IMR-90 (cell line): ENCODE measurements at regions not wholly inside any gene's neighbourhood (a gene's known extent, or its start where the extent isn't known, plus 50 kb on each side); places are given as distances from the start of the nearest gene placed in this dataset.

Experiments used
- ATAC-seq: fragments of 200-7000 bp; cut with Tn5 transposase; 2 replicates; pipeline ENCODE4 v1.9.1; 2020; ENCODE audit warnings: low read depth, mild to moderate bottlenecking, moderate library complexity
- BruUV-seq: library from RNA; stranded (reverse); fragments of 400-500 nt; replicated peaks from 2 replicates; lab custom pipeline; 2021; lab: Mats Ljungman, UMichigan
- CTCF ChIA-PET: fragments of 300-600 bp; formaldehyde crosslinking; extraction: SDS; loops from one replicate; lab custom pipeline; 2021; ENCODE audit warnings: antibody characterized with exemption; lab: Yijun Ruan, JAX
- POLR2A ChIA-PET: fragments of 300-600 bp; sonication (Branson Sonifier 250); formaldehyde crosslinking; loops from one replicate; lab custom pipeline; 2022; ENCODE audit warnings: antibody characterized with exemption; ENCODE audit not compliant: unreplicated experiment; lab: Charles Lee
- DNase-seq: peaks from one replicate; pipeline ENCODE4 v3.0.0; 2013
- H2AFZ ChIP-seq: replicated peaks from 2 replicates; pipeline ENCODE3; 2013; ENCODE audit warnings: low read length, mild to moderate bottlenecking; ENCODE audit not compliant: poor library complexity
- H2AK5ac ChIP-seq: 2 replicates; pipeline ENCODE4 v1.6.1; 2013; ENCODE audit warnings: low read depth, low read length, inconsistent platforms
- H2AK9ac ChIP-seq: replicated peaks from 2 replicates; pipeline ENCODE3; 2013; ENCODE audit warnings: mild to moderate bottlenecking, low read depth, low read length, moderate library complexity; ENCODE audit not compliant: poor library complexity
- H2BK120ac ChIP-seq: 2 replicates; pipeline ENCODE4 v1.6.1; 2013; ENCODE audit warnings: low read depth, low read length, inconsistent platforms
- H2BK15ac ChIP-seq: 3 replicates; pipeline ENCODE4 v1.6.1; 2013; ENCODE audit warnings: low read depth, low read length, inconsistent platforms
- H2BK20ac ChIP-seq: 2 replicates; pipeline ENCODE4 v1.6.1; 2013; ENCODE audit warnings: low read depth, mild to moderate bottlenecking, inconsistent platforms, low read length, moderate library complexity
- H2BK5ac ChIP-seq: 2 replicates; pipeline ENCODE4 v1.6.1; 2013; ENCODE audit warnings: mild to moderate bottlenecking, low read depth, low read length, inconsistent platforms; ENCODE audit not compliant: poor library complexity, severe bottlenecking
- H3K14ac ChIP-seq: replicated peaks from 2 replicates; pipeline ENCODE4 v1.6.1; 2013; ENCODE audit warnings: low read depth, low read length, inconsistent platforms
- H3K18ac ChIP-seq: 2 replicates; pipeline ENCODE4 v1.6.1; 2013; ENCODE audit warnings: low read depth, low read length, control low read depth
- H3K23ac ChIP-seq: 2 replicates; pipeline ENCODE4 v1.6.1; 2013; ENCODE audit warnings: low read depth, low read length, inconsistent platforms
- H3K27ac ChIP-seq: 2 replicates; pipeline ENCODE4 v1.5.1; 2013; ENCODE audit warnings: mild to moderate bottlenecking, control low read depth, low read length; ENCODE audit not compliant: insufficient read depth
- H3K27me3 ChIP-seq: 2 replicates; pipeline ENCODE4 v1.6.1; 2013; ENCODE audit warnings: low read length; ENCODE audit not compliant: control insufficient read depth, insufficient read depth
- H3K36me3 ChIP-seq: 2 replicates; pipeline ENCODE4 v1.6.1; 2013; ENCODE audit warnings: low read length, mixed read lengths; ENCODE audit not compliant: control insufficient read depth, insufficient read depth
- H3K4ac ChIP-seq: 2 replicates; pipeline ENCODE4 v1.6.1; 2013; ENCODE audit warnings: low read depth, low read length, inconsistent platforms
- H3K4me1 ChIP-seq: 2 replicates; pipeline ENCODE4 v1.6.1; 2013; ENCODE audit warnings: low read length, mixed read lengths; ENCODE audit not compliant: control insufficient read depth, insufficient read depth
- H3K4me2 ChIP-seq: 2 replicates; pipeline ENCODE4 v1.6.1; 2013; ENCODE audit warnings: low read depth, mild to moderate bottlenecking, control low read depth, low read length, moderate library complexity
- H3K4me3 ChIP-seq: 2 replicates; pipeline ENCODE4 v1.5.1; 2013; ENCODE audit warnings: low read depth, mild to moderate bottlenecking, control low read depth, low read length, moderate library complexity; ENCODE audit not compliant: insufficient read depth
- H3K56ac ChIP-seq: 2 replicates; pipeline ENCODE4 v1.6.1; 2013; ENCODE audit warnings: low read length, inconsistent platforms; ENCODE audit not compliant: insufficient read depth; ENCODE audit errors: extremely low read depth
- H3K79me1 ChIP-seq, 2 experiments: 2 replicates each; pipeline ENCODE4 v1.6.1; 2013; ENCODE audit warnings: low read length in 2 of 2, inconsistent platforms in 1 of 2, low read depth in 1 of 2
- H3K9ac ChIP-seq: 2 replicates; pipeline ENCODE4 v1.6.1; 2013; ENCODE audit warnings: low read depth, low read length, control low read depth
- H3K9me1 ChIP-seq: 2 replicates; pipeline ENCODE4 v1.6.1; 2013; ENCODE audit warnings: low read length, inconsistent platforms; ENCODE audit not compliant: insufficient read depth
- H3K9me3 ChIP-seq: 2 replicates; pipeline ENCODE4 v1.6.1; 2013; ENCODE audit warnings: low read length; ENCODE audit not compliant: control insufficient read depth, insufficient read depth
- H4K20me1 ChIP-seq: 2 replicates; pipeline ENCODE4 v1.6.1; 2013; ENCODE audit warnings: low read length, inconsistent platforms; ENCODE audit not compliant: insufficient read depth
- H4K5ac ChIP-seq: 2 replicates; pipeline ENCODE4 v1.6.1; 2013; ENCODE audit warnings: mild to moderate bottlenecking, low read depth, low read length, control low read depth
- H4K8ac ChIP-seq, 2 experiments: 2 replicates each; pipeline ENCODE4 v1.6.1; 2013; ENCODE audit warnings: low read depth in 2 of 2, low read length in 2 of 2, control low read depth in 1 of 2, inconsistent platforms in 1 of 2
- H4K91ac ChIP-seq: 2 replicates; pipeline ENCODE4 v1.6.1; 2013; ENCODE audit warnings: low read depth, low read length, inconsistent platforms; ENCODE audit not compliant: insufficient read depth
- CHD1 ChIP-seq: IDR thresholded peaks from 2 replicates; pipeline ENCODE4 v1.6.1; 2012; ENCODE audit warnings: low read depth, low read length, improper control_type of control experiment
- FOS ChIP-seq: fragments of 150-350 bp; IDR thresholded peaks from 2 replicates; pipeline ENCODE4 v1.6.1; 2016; ENCODE audit warnings: low read depth, low read length
- MAFK ChIP-seq: IDR thresholded peaks from 2 replicates; pipeline ENCODE4 v1.6.1; 2012; ENCODE audit warnings: low read depth, low read length, improper control_type of control experiment
- RCOR1 ChIP-seq: IDR thresholded peaks from 2 replicates; pipeline ENCODE4 v1.6.1; 2012; ENCODE audit warnings: mild to moderate bottlenecking, low read length, improper control_type of control experiment; ENCODE audit not compliant: insufficient replicate concordance
- WGBS, 2 experiments: methylation state at CpG; one replicate each; pipeline versions ENCODE4 v1.1.5 to v1.1.7; 2013; ENCODE audit warnings: missing lambda C conversion rate in 2 of 2; ENCODE audit not compliant: insufficient read length in 1 of 2; ENCODE audit errors: extremely low coverage in 2 of 2; 5-methylcytosine and 5-hydroxymethylcytosine counted together
- dilution Hi-C: fragments of 300-500 bp; cut with HindIII; formaldehyde crosslinking; loops from one replicate; pipeline ENCODE4 v1.14.3; 2018; ENCODE audit warnings: low sequenced_read_pairs; ENCODE audit not compliant: unreplicated experiment
- in situ Hi-C: fragments of 300-500 bp; cut with MboI; formaldehyde crosslinking; loops from 3 replicates; pipeline ENCODE4 v1.14.3; 2019; ENCODE audit warnings: low sequenced_read_pairs, inconsistent platforms, mixed read lengths
- intact Hi-C: fragments of 100-400 bp; cut with micrococcal nuclease; formaldehyde crosslinking; loops from 2 replicates; pipeline ENCODE4 v1.10.0; 2022

- in situ Hi-C loops (no loop called here), dilution Hi-C loops (no loop called here), intact Hi-C loops (no loop called here)
- H4K20me1 ChIP-seq = no peaks in the 10 kb centered on the region
- H4K8ac ChIP-seq = no peak overlapping the region
- no peak overlapping the region for H3K4me3 ChIP-seq
- no peak overlapping the region for H4K5ac ChIP-seq
- ATAC-seq = no peak
- POLR2A ChIA-PET = no interaction called here
- H3K4ac ChIP-seq = no peak overlapping the region
- no peak for DNase-seq
- no peak overlapping the region for H3K14ac ChIP-seq
- H2BK5ac ChIP-seq = no peak overlapping the region
- no peak overlapping the region for H3K27ac ChIP-seq
- no peaks in the 10 kb centered on the region for H3K27me3 ChIP-seq
- no peak overlapping the region for H3K4me2 ChIP-seq
- H3K23ac ChIP-seq = no peak overlapping the region
- H2BK120ac ChIP-seq = no peak overlapping the region
- H2AFZ ChIP-seq = no peak overlapping the region
- no peak overlapping the region for H2AK9ac ChIP-seq
- H2BK20ac ChIP-seq = no peak overlapping the region
- no peaks in the 10 kb centered on the region for H3K79me1 ChIP-seq
- H2BK15ac ChIP-seq = no peak overlapping the region
- TF ChIP-seq FOS (no peak), RCOR1 (no peak), CHD1 (no peak), MAFK (no peak)
- H3K56ac ChIP-seq = no peak overlapping the region
- CTCF ChIA-PET = no interaction called here
- H3K36me3 ChIP-seq = no peaks in the 10 kb centered on the region
- no peak overlapping the region for H2AK5ac ChIP-seq
- H3K9ac ChIP-seq = no peak overlapping the region
- H3K9me3 ChIP-seq = no peaks in the 10 kb centered on the region
- no peak overlapping the region for H3K18ac ChIP-seq
- H3K4me1 ChIP-seq = no peaks in the 10 kb centered on the region
- no TSS peak for BruUV-seq
- H3K9me1 ChIP-seq = no peaks in the 10 kb centered on the region
- WGBS, 2 experiments = 50 to 100% methylated on average over 1 of the region's 4 CpGs
- H4K91ac ChIP-seq = no peak overlapping the region
These were observed 1632.2 kb upstream of the ACVR2A start for GRCh38 chr2:146212602-146213001.
